Endothelial cell of umbilical vein (primary cell): ENCODE measurements at regions not wholly inside any gene's neighbourhood (a gene's known extent, or its start where the extent isn't known, plus 50 kb on each side); places are given as distances from the start of the nearest gene placed in this dataset.

Experiments used
- EZH2 ChIP-seq: IDR thresholded peaks from 2 replicates; pipeline ENCODE4 v1.6.1; 2012; ENCODE audit warnings: borderline replicate concordance, low read depth, mild to moderate bottlenecking, moderate library complexity, low read length, inconsistent platforms; ENCODE audit not compliant: severe bottlenecking
- GATA2 ChIP-seq: IDR thresholded peaks from 2 replicates; pipeline ENCODE4 v1.7.0; 2011; ENCODE audit warnings: low read depth, mild to moderate bottlenecking, moderate library complexity, mixed read lengths, low read length; ENCODE audit not compliant: insufficient read length, insufficient read depth
- POLR2A ChIP-seq: IDR thresholded peaks from 2 replicates; pipeline ENCODE4 v1.6.1; 2012; ENCODE audit warnings: low read depth, mild to moderate bottlenecking, control low read depth, low read length
- POLR2AphosphoS5 ChIP-seq: IDR thresholded peaks from 2 replicates; pipeline ENCODE4 v1.6.1; 2012; ENCODE audit warnings: low read depth, mild to moderate bottlenecking, control low read depth, low read length, moderate library complexity; ENCODE audit not compliant: insufficient read depth
- TF ChIP-seq, protein P1 (sequence below), 2 donors: IDR thresholded peaks; 1 replicate in 1 of 2; 2 replicates in 1 of 2; pipeline ENCODE4 v1.5.1; 2011; ENCODE audit warnings: low read length in 2 of 2, mild to moderate bottlenecking in 2 of 2, moderate library complexity in 2 of 2, control low read depth in 1 of 2, inconsistent platforms in 1 of 2, low read depth in 1 of 2; ENCODE audit not compliant: insufficient read depth in 1 of 2; ENCODE audit errors: extremely low read depth in 1 of 2

DNA sequence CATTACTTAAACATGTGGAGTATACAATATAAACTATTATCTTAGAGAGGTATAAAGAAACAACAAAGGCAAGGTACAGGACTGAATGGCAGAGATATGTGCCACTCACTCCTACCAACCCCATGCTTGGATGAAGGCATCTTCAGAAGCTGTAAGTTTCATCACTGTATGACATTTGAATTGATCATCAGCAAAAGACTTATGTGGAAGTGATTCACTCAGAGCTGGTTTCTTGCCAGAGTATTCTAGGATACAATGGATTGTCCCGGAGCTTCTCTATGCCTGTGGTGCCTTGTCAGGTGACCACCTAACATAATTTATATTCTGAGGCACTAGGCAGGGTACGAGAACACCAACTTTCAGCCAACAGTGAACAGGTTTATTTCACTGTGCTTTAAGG, 392.2 kb downstream of the PPP1R2C start:
- TF ChIP-seq, protein P1, sequence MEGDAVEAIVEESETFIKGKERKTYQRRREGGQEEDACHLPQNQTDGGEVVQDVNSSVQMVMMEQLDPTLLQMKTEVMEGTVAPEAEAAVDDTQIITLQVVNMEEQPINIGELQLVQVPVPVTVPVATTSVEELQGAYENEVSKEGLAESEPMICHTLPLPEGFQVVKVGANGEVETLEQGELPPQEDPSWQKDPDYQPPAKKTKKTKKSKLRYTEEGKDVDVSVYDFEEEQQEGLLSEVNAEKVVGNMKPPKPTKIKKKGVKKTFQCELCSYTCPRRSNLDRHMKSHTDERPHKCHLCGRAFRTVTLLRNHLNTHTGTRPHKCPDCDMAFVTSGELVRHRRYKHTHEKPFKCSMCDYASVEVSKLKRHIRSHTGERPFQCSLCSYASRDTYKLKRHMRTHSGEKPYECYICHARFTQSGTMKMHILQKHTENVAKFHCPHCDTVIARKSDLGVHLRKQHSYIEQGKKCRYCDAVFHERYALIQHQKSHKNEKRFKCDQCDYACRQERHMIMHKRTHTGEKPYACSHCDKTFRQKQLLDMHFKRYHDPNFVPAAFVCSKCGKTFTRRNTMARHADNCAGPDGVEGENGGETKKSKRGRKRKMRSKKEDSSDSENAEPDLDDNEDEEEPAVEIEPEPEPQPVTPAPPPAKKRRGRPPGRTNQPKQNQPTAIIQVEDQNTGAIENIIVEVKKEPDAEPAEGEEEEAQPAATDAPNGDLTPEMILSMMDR (IDR thresholded peaks at IDR 0.05; ENCODE audit: extremely low read depth in 1 of 2, insufficient read depth in 1 of 2, low read depth in 1 of 2, low read length in 2 of 2), result no peak
- TF ChIP-seq GATA2 (no peak), EZH2 (no peak), POLR2A (no peak), POLR2AphosphoS5 (no peak)
